CD4-positive, alpha-beta T cell (primary cell): ENCODE measurements at regions not wholly inside any gene's neighbourhood (a gene's known extent, or its start where the extent isn't known, plus 50 kb on each side); places are given as distances from the start of the nearest gene placed in this dataset.

Experiments
- ATAC-seq: fragments of 200-7000 bp; cut with Tn5 transposase; one replicate; pipeline ENCODE4 v1.10.0; 2022; ENCODE audit warnings: mild to moderate bottlenecking; ENCODE audit not compliant: poor library complexity
- CTCF ChIA-PET: fragments of 350-600 bp; sonication (Branson Sonifier 250); formaldehyde crosslinking; loops from one replicate; lab custom pipeline; 2021; ENCODE audit warnings: antibody characterized with exemption, inconsistent platforms; lab: Charles Lee
- POLR2A ChIA-PET: fragments of 350-600 bp; sonication (Branson Sonifier 250); formaldehyde crosslinking; loops from one replicate; lab custom pipeline; 2021; ENCODE audit warnings: antibody characterized with exemption, inconsistent platforms; lab: Charles Lee
- DNase-seq, 14 experiments: peaks; one replicate each; pipeline ENCODE4 v3.0.0-alpha.2; 2013 to 2020; ENCODE audit warnings: mixed read lengths in 2 of 14
- H3K27ac ChIP-seq, 2 donors: one replicate each; pipeline versions ENCODE4 v1.5.1 to v1.7.0; 2013; ENCODE audit warnings: low read length in 2 of 2, low read depth in 1 of 2, mild to moderate bottlenecking in 1 of 2
- H3K27me3 ChIP-seq, 2 experiments: 1 replicate in 1 of 2; 2 replicates in 1 of 2; pipeline versions ENCODE4 v1.6.1 to v1.7.0; 2013; ENCODE audit warnings: low read length in 2 of 2, control low read depth in 1 of 2, mild to moderate bottlenecking in 1 of 2, moderate library complexity in 1 of 2; ENCODE audit not compliant: insufficient read depth in 2 of 2, control insufficient read depth in 1 of 2
- H3K36me3 ChIP-seq: one replicate; pipeline ENCODE4 v1.6.1; 2013; ENCODE audit warnings: low read length, control low read depth; ENCODE audit not compliant: insufficient read depth
- H3K4me1 ChIP-seq: one replicate; pipeline ENCODE4 v1.6.1; 2013; ENCODE audit warnings: low read length, control low read depth; ENCODE audit not compliant: insufficient read depth
- H3K4me3 ChIP-seq: one replicate; pipeline ENCODE4 v1.5.1; 2013; ENCODE audit warnings: mild to moderate bottlenecking, low read length, moderate library complexity
- H3K9me3 ChIP-seq, 2 experiments: 1 replicate in 1 of 2; 2 replicates in 1 of 2; pipeline versions ENCODE4 v1.6.1 to v1.7.0; 2013; ENCODE audit warnings: low read length in 2 of 2, mild to moderate bottlenecking in 2 of 2, control low read depth in 1 of 2, moderate library complexity in 1 of 2; ENCODE audit not compliant: control insufficient read depth in 1 of 2, insufficient read depth in 1 of 2
- H3K27ac Mint-ChIP-seq: one replicate; pipeline ENCODE4 v1.8.0; 2020; ENCODE audit warnings: mixed read lengths
- H3K27me3 Mint-ChIP-seq: one replicate; pipeline ENCODE4 v1.8.0; 2021; ENCODE audit warnings: mixed read lengths
- H3K36me3 Mint-ChIP-seq: one replicate; pipeline ENCODE4 v1.8.0; 2021; ENCODE audit warnings: low read depth, mixed read lengths
- H3K4me1 Mint-ChIP-seq: one replicate; pipeline ENCODE4 v1.8.0; 2021; ENCODE audit warnings: low read depth, mixed read lengths
- H3K4me3 Mint-ChIP-seq: one replicate; pipeline ENCODE4 v1.8.0; 2020; ENCODE audit warnings: mild to moderate bottlenecking, mixed read lengths
- H3K9me3 Mint-ChIP-seq: one replicate; pipeline ENCODE4 v1.8.0; 2020; ENCODE audit warnings: mixed read lengths
- CTCF ChIP-seq: fragments of 200-600 bp; IDR thresholded peaks from one replicate; pipeline ENCODE4 v1.8.0; 2022; ENCODE audit warnings: antibody characterized with exemption, mild to moderate bottlenecking
- intact Hi-C, 2 experiments: fragments of 100-400 bp; cut with DNase I in 1 of 2; cut with micrococcal nuclease in 1 of 2; formaldehyde crosslinking; loops; one replicate each; pipeline versions ENCODE4 v1.15.1 to v1.9.0; 2023 to 2025; cut with DNase I, micrococcal nuclease

GRCh38 chr1:29829448-29830344, 593.4 kb downstream of the PTPRU start:
- H3K27me3 Mint-ChIP-seq = peaks cover 31% of the 10 kb centered on the region
- Histone ChIP-seq H3K4me3 (no peak overlapping the region), H3K4me1 (no peaks in the 10 kb centered on the region), H3K36me3 (no peaks in the 10 kb centered on the region), H3K27me3 (peaks cover 0 to 2% of the 10 kb centered on the region in 2 experiments), H3K9me3 (peaks cover 0 to 4% of the 10 kb centered on the region in 2 experiments), H3K27ac (no peak overlapping the region)
- H3K36me3 Mint-ChIP-seq = no peaks in the 10 kb centered on the region
- ChIA-PET POLR2A (no interaction called here), CTCF (no interaction called here)
- intact Hi-C loops = no loop called here
- H3K27ac Mint-ChIP-seq = no peak overlapping the region
- TF ChIP-seq CTCF = no peak
- H3K4me1 Mint-ChIP-seq = no peaks in the 10 kb centered on the region
- no peak for ATAC-seq
- no peaks in the 10 kb centered on the region for H3K9me3 Mint-ChIP-seq
- DNase-seq = no peak
- no peak overlapping the region for H3K4me3 Mint-ChIP-seq

- DNase-seq (no peak), ATAC-seq (no peak)
- Histone ChIP-seq H3K27ac (no peak overlapping the region), H3K4me1 (no peaks in the 10 kb centered on the region), H3K4me3 (no peak overlapping the region), H3K27me3 (peaks cover 0 to 2% of the 10 kb centered on the region in 2 experiments), H3K9me3 (peaks cover 0 to 10% of the 10 kb centered on the region in 2 experiments), H3K36me3 (no peaks in the 10 kb centered on the region)
- ChIA-PET CTCF (no interaction called here), POLR2A (no interaction called here)
- H3K9me3 Mint-ChIP-seq = no peaks in the 10 kb centered on the region
- no peak overlapping the region for H3K4me3 Mint-ChIP-seq
- intact Hi-C loops = no loop called here
- H3K36me3 Mint-ChIP-seq = no peaks in the 10 kb centered on the region
- H3K27ac Mint-ChIP-seq = no peak overlapping the region
- peaks cover 33% of the 10 kb centered on the region for H3K27me3 Mint-ChIP-seq
- TF ChIP-seq CTCF = no peak
- no peaks in the 10 kb centered on the region for H3K4me1 Mint-ChIP-seq
Measured at GRCh38 chr1:29828526-29829447, 592.5 kb downstream of the PTPRU start.

- Histone ChIP-seq H3K9me3 (peaks cover 0 to 10% of the 10 kb centered on the region in 2 experiments), H3K4me1 (no peaks in the 10 kb centered on the region), H3K27ac (no peak overlapping the region), H3K27me3 (peaks cover 0 to 2% of the 10 kb centered on the region in 2 experiments), H3K36me3 (no peaks in the 10 kb centered on the region), H3K4me3 (no peak overlapping the region)
- no peaks in the 10 kb centered on the region for H3K36me3 Mint-ChIP-seq
- ChIA-PET CTCF (no interaction called here), POLR2A (no interaction called here)
- H3K27me3 Mint-ChIP-seq = peaks cover 41% of the 10 kb centered on the region
- TF ChIP-seq CTCF = no peak
- H3K27ac Mint-ChIP-seq = no peak overlapping the region
- H3K4me1 Mint-ChIP-seq = no peaks in the 10 kb centered on the region
- no peak for DNase-seq
- no peaks in the 10 kb centered on the region for H3K9me3 Mint-ChIP-seq
- no peak for ATAC-seq
- no peak overlapping the region for H3K4me3 Mint-ChIP-seq
- intact Hi-C loops = no loop called here
Measured at GRCh38 chr1:29827801-29828525, 591.6 kb downstream of the PTPRU start.
